Activated CD8-positive, alpha-beta memory T cell treated with anti-CD3 and anti-CD28 coated beads, Interleukin-2, amount 10 ng/mL, durations not matched to agents 7 days and 5 days (primary cell): ENCODE measurements at regions not wholly inside any gene's neighbourhood (a gene's known extent, or its start where the extent isn't known, plus 50 kb on each side); places are given as distances from the start of the nearest gene placed in this dataset.
"Not testable (repeated sequence)": the region's sequence is repeated elsewhere in the genome, so short reads cannot be mapped to it uniquely, and the experiment has no call there.

ENCODE experiments used
- ATAC-seq: fragments of 150-1000 bp; cut with Tn5 transposase; one replicate; pipeline ENCODE4 v1.10.0; 2021; ENCODE audit warnings: moderate library complexity
- CTCF ChIA-PET: fragments of 350-600 bp; sonication (Branson Sonifier 250); formaldehyde crosslinking; loops from one replicate; lab custom pipeline; 2021; ENCODE audit warnings: antibody characterized with exemption; lab: Charles Lee
- DNase-seq: peaks from one replicate; pipeline ENCODE4 v3.0.0-alpha.2; 2020
- H3K27ac Mint-ChIP-seq: one replicate; pipeline ENCODE4 v1.8.0; 2021; ENCODE audit warnings: mild to moderate bottlenecking, mixed read lengths
- H3K27me3 Mint-ChIP-seq: one replicate; pipeline ENCODE4 v1.8.0; 2021; ENCODE audit warnings: mixed read lengths
- H3K36me3 Mint-ChIP-seq: one replicate; pipeline ENCODE4 v1.8.0; 2021; ENCODE audit warnings: mild to moderate bottlenecking, mixed read lengths
- H3K4me1 Mint-ChIP-seq: one replicate; pipeline ENCODE4 v1.8.0; 2021; ENCODE audit warnings: mixed read lengths
- H3K4me3 Mint-ChIP-seq: one replicate; pipeline ENCODE4 v1.8.0; 2021; ENCODE audit warnings: mild to moderate bottlenecking, moderate library complexity, mixed read lengths
- H3K9me3 Mint-ChIP-seq: one replicate; pipeline ENCODE4 v1.8.0; 2022; ENCODE audit warnings: low read depth, mixed read lengths

DNA sequence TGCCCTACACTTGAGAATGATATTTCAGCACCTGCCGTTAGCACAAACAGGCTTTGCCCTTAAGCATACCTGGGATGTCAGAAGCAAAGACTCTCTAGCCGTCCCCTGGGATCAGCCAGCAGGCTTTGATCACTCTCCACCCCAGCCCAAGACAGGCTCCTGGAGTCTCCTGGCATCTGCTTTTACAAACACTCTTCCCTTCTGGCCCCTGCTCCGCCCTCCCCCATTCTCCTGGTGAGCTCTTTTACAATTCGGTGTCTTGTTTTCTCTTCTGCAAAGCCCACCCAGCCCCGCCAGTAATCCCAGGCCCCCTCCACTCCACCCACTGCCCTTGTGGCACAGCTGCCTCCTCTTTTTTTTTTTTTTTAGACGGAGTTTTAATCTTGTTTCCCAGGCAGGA lies 50.4 kb downstream of the KATNIP start:
- Mint-ChIP-seq H3K9me3 (no peaks in the 10 kb centered on the region), H3K36me3 (no peaks in the 10 kb centered on the region), H3K4me3 (no peak overlapping the region), H3K4me1 (no peaks in the 10 kb centered on the region), H3K27me3 (no peaks in the 10 kb centered on the region), H3K27ac (no peak overlapping the region)
- CTCF ChIA-PET, result no interaction called here
- ATAC-seq (no peak), DNase-seq (no peak)

DNA sequence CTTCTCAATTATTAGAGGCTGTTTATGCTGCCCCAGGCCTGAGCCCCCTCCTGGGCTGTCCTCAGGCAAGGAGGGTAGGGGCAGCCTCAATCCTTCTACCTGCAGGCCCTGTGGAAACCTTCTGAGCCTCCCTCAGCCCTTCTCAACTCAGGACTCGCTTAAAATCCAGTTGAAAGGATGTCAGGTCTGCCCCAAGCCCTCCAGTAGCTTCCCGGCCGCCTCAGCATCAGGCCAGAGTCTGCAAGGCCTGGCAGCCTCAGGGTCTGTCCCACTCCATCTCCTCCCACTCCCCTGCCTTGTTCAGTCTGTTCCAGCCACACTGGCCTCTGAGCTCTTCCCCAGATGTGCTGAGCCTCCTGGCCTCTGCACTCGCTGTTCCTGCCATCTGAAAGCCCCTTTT lies 52.2 kb downstream of the KATNIP start:
- Mint-ChIP-seq H3K36me3 (no peaks in the 10 kb centered on the region), H3K4me1 (no peaks in the 10 kb centered on the region), H3K27ac (no peak overlapping the region), H3K27me3 (no peaks in the 10 kb centered on the region), H3K9me3 (no peaks in the 10 kb centered on the region), H3K4me3 (no peak overlapping the region)
- no peak for DNase-seq
- CTCF ChIA-PET, result no interaction called here
- no peak for ATAC-seq

DNA sequence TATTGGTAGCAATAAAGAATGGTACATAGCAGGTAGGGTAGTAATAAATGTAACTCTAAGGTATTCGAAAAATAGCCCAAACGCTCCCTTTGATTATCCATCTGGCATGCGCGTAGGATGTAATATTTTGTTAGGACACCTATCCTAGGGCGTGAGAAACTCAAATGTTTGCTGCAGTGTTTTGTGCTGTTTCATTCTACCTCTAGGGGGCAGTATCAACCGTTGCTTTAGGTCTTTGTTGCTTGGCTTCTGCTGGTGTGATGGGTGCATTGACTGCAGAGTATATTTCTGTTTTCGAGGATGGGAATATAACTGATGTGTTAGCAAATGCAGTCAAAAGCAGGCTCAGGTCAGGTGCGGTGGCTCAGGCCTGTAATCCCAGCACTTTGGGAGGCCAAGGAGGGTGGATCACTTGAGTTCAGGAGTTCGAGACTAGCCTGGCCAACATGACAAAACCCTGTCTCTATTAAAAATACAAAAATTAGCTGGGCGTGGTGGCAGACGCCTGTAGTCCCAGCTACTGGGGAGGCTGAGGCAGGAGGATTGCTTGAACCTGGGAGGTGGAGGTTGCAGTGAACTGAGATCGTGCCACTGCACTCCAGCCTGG lies 55.7 kb downstream of the KATNIP start:
- H3K27me3 Mint-ChIP-seq, H3K9me3 Mint-ChIP-seq, H3K4me1 Mint-ChIP-seq, H3K36me3 Mint-ChIP-seq, DNase-seq, H3K4me3 Mint-ChIP-seq, ATAC-seq, H3K27ac Mint-ChIP-seq: not testable (repeated sequence)
- CTCF ChIA-PET, result interaction anchor here (1.3 kb wide), 2 partner anchors 9 to 23 kb away, joined by 3 to 5 read pairs; no protein-coding TSS in a partner anchor

DNA sequence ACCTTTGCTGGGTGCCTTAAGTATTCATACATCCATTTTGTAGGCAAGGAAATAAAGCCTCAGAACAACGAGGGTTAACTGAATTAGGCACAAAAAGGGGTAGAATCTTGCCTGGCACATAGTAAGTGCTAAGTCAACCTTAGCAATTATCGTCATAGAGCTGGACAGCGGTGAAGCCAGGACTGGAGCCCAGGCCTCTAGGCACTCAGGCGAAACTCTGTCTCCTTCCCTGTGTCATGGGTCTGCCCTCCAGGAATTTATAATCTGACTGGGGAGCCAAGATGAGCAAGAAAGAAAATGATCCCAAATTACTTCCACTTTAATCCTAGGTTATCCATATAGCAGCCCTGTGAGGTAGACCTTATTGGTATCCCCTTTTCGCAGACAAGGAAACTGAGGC lies 61.4 kb downstream of the KATNIP start:
- no peak for DNase-seq
- H3K4me3 Mint-ChIP-seq, result no peak overlapping the region
- no peaks in the 10 kb centered on the region for H3K36me3 Mint-ChIP-seq
- CTCF ChIA-PET, result no interaction called here
- no peaks in the 10 kb centered on the region for H3K27me3 Mint-ChIP-seq
- H3K27ac Mint-ChIP-seq, result no peak overlapping the region
- no peaks in the 10 kb centered on the region for H3K4me1 Mint-ChIP-seq
- no peaks in the 10 kb centered on the region for H3K9me3 Mint-ChIP-seq
- ATAC-seq, result no peak

DNA sequence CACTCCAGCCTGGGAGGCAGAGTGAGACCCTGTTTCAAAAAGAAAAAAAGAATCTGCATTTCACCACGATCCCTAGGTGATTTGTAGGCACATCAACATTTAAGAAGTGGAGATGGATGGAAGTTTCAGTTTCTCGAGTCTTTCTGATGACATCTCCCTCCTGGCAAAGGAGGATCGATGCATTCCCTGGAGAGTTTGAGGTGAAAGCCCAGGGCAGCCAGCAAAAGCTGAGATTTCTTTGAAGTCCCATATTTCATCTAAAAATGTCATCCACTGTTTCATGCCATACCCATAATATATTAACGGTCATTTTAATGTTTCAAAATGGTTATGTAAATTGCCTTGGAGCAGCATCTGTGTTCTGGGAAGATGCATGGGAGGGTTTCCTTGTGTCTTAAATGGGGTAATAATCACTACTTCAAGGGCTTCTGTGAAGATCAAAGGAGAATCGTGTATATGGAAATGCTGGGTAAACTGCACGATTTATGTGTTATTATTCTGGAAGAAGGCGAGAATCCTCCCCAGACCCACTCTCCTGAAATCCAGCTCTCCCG lies 63.4 kb downstream of the KATNIP start:
- ATAC-seq (no peak), DNase-seq (no peak)
- Mint-ChIP-seq H3K9me3 (no peaks in the 10 kb centered on the region), H3K27ac (no peak overlapping the region), H3K4me3 (no peak overlapping the region), H3K4me1 (no peaks in the 10 kb centered on the region), H3K27me3 (no peaks in the 10 kb centered on the region), H3K36me3 (no peaks in the 10 kb centered on the region)
- CTCF ChIA-PET, result no interaction called here

DNA sequence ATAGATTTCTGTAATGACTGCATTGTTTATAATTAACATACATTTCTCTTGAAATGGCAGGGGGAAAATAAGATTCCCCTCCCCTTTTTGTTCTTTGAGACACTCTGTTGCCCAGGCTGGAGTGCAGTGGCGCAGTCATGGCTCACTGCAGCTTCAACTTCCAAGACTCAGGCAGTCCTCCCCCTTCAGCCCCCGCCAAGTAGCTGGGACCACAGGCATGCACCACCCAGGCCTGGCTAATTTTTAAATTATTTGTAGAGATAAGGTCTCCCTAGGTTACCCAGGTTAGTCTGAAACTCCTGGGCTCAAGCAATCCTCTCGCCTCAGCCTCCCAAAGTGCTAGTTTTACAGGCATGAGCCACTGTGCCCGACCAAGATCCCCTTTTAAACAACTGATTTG lies 67.7 kb downstream of the KATNIP start:
- H3K9me3 Mint-ChIP-seq, result no peaks in the 10 kb centered on the region
- H3K36me3 Mint-ChIP-seq, result no peaks in the 10 kb centered on the region
- no peak for DNase-seq
- H3K4me3 Mint-ChIP-seq, result no peak overlapping the region
- H3K27me3 Mint-ChIP-seq, result no peaks in the 10 kb centered on the region
- H3K4me1 Mint-ChIP-seq, result no peaks in the 10 kb centered on the region
- no peak overlapping the region for H3K27ac Mint-ChIP-seq
- ATAC-seq, result no peak
- CTCF ChIA-PET, result no interaction called here

DNA sequence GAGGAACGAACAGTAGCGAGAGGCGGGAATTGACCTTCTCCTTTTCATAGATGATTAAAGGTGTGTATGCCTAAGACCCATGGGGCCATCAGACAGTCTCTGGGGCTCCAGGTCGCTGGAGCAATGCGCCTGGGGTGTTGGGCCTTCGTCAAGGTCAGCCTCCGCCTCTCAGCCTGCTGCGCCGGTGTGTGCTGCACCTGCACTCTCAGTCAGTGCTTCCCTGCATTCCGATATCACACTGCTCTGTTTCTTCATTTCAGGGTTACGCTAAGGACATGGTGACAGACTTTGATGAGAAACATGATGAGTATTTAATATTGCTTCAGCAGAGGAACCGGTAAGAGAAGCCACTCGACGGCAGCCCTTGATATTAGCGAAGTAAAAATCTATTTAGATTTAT lies 68.2 kb downstream of the KATNIP start:
- Mint-ChIP-seq H3K27me3 (no peaks in the 10 kb centered on the region), H3K27ac (no peak overlapping the region), H3K4me3 (no peak overlapping the region), H3K9me3 (no peaks in the 10 kb centered on the region), H3K36me3 (no peaks in the 10 kb centered on the region), H3K4me1 (no peaks in the 10 kb centered on the region)
- CTCF ChIA-PET, result no interaction called here
- DNase-seq, result no peak
- ATAC-seq, result no peak

DNA sequence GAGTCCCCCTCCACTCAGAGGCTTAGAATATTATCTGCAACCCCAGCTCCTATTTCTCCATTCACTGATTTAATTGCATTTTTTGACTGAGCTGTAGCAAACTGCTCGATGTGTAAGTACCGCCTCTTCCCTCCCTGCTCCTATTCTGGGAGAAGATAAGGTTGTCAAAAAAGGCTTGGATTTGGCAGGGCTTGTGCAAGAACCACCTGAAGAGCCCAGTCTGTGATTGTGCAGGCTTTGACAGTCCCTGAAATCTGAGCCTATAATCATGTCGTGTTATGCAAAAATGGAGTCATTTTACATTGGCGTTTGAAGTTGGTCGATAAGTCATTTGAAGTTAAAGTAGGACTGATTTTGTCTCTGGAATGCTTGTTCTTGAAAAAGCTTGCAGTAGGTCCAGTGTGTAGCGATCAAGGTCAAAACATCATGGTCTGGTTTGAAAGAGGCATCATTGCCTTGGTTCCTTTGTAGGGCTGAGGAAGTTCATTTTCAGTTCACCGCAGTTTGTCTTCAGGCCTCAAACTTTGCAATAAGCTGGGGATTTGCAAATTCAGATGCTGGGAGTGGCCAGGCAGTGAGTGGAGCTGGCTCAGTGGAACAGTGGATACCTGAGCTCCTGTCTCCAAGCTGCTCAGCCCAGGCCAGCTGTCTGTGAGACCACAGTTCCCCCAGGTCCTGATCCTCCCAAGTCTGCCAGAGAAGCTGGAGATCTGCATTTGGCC lies 68.8 kb downstream of the KATNIP start:
- Mint-ChIP-seq H3K4me1 (no peaks in the 10 kb centered on the region), H3K27me3 (no peaks in the 10 kb centered on the region), H3K4me3 (no peak overlapping the region), H3K27ac (no peak overlapping the region), H3K36me3 (no peaks in the 10 kb centered on the region), H3K9me3 (no peaks in the 10 kb centered on the region)
- CTCF ChIA-PET, result no interaction called here
- ATAC-seq (no peak), DNase-seq (no peak)

DNA sequence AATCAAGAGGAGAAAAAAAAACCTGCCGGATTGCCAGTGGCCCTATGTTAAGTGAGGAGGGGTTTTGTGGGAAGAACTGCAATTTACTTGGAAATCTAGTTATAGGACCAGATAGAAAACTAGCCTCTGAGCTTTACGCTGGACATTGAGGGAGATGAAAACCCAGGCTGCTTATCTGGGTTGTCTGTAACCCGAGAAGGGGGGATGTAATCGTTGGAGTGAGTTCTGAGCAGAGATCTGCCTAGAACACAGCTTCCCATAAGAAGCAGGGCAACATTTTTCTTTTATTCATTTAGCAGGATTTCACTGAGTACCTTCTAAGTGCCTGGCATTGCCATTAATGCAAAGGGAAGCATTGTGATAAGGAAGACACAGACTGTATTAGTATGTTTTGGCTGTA lies 70.6 kb downstream of the KATNIP start:
- no peaks in the 10 kb centered on the region for H3K9me3 Mint-ChIP-seq
- no peaks in the 10 kb centered on the region for H3K27me3 Mint-ChIP-seq
- DNase-seq, result no peak
- CTCF ChIA-PET, result interaction anchor here (1.3 kb wide), 1 partner anchor 19 kb away, joined by 3 read pairs; no protein-coding TSS in a partner anchor
- no peaks in the 10 kb centered on the region for H3K4me1 Mint-ChIP-seq
- no peak overlapping the region for H3K4me3 Mint-ChIP-seq
- H3K36me3 Mint-ChIP-seq, result no peaks in the 10 kb centered on the region
- no peak for ATAC-seq
- H3K27ac Mint-ChIP-seq, result no peak overlapping the region

DNA sequence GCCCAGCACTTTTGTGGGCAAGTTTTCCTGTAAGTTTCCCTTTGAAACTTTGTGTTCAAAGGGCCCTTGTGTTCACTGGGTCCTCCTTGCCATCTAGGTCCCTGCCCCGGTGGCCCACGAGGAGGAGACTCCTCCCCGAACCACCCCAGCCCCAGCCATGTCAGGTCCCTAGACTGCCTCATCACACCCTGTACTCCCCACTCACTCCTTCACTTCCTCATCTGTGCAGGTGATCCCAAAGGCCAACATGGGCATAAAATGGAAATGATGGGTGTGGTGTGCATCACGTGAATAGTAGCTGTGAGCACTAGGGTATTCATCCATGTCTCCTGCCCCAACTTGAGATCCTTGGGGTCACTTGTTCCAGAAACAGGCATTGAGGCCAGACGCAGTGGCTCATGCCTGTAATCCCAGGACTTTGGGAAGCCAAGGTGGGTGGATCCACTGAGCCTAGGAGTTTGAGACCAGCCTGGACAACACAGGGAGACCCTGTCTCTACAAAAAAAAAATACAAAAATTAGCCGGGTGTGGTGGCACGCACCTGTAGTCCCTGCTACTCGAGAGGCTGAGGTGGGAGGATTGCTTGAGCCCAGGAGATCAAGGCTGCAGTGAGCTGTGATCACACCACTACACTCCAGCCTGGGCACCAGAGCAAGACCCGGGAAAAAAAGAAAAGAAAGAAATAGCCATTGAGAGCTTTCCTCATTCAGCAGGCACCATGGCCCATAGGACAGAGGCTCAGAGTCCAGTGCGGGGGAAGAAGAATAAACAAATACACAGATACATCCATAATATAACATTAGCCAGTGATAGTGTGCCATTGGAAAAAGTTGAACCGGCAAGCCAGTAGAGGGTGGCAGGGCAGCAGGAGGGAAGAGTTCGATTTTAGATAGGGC lies 74.5 kb downstream of the KATNIP start:
- H3K27ac Mint-ChIP-seq, result no peak overlapping the region
- H3K4me1 Mint-ChIP-seq, result no peaks in the 10 kb centered on the region
- ATAC-seq, result no peak
- no peaks in the 10 kb centered on the region for H3K9me3 Mint-ChIP-seq
- H3K4me3 Mint-ChIP-seq, result no peak overlapping the region
- H3K27me3 Mint-ChIP-seq, result no peaks in the 10 kb centered on the region
- no peaks in the 10 kb centered on the region for H3K36me3 Mint-ChIP-seq
- DNase-seq, result no peak
- CTCF ChIA-PET, result no interaction called here

DNA sequence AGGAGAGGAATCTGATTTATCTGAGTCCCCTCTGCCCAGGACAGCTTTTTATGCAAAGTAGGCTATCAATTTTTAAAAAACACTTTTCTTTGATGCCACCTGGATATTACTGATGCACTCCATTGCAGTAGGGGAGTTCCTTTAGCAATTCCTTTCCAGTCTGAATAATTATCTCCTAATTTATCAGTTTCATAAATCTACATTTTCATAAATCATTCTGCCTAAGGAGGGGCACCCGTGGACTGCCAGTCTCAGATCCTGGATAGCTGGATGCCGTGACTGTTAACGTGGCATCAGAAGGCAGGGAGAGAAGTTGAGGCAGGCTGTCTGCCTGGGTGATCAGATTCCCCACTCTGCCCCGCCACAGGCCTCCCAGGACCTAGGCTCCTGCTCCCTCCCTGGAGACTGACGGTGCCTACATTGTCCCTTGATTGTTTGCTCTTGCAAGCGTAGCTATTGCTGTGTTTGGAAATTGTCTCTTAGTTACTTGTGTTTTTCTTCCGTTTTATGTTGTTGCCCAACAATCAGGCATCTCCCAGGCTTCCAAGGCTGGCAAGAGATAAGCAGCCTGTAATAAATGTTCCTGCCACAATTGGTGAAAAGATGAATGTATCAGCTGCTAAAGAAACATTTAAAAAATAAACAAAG lies 75.2 kb downstream of the KATNIP start:
- DNase-seq (no peak), ATAC-seq (no peak)
- Mint-ChIP-seq H3K9me3 (no peaks in the 10 kb centered on the region), H3K4me1 (no peaks in the 10 kb centered on the region), H3K27ac (no peak overlapping the region), H3K4me3 (no peak overlapping the region), H3K27me3 (no peaks in the 10 kb centered on the region), H3K36me3 (peaks cover under 1% of the 10 kb centered on the region)
- CTCF ChIA-PET, result no interaction called here

DNA sequence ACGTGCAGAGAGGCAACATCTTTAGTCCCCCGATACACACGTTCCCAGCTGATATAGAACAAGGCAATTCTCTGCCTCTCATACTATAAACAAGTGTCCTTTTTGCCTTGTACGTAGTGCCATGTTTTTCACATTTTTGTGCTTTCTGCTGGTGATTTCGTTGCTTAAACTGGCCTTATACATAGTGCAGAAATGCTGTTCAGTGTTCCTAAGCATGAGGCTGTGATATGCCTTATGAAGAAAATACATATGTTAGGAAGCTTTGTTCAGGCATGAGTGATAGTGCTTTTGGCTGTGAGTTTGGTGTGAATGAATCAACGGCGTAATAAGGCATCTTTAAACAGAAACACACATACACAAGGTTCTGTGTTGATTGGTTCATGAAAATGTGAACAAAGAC lies 77.2 kb downstream of the KATNIP start:
- CTCF ChIA-PET, result no interaction called here

More for the DNA sequence above, 77.2 kb downstream of the KATNIP start:
- no peak for DNase-seq
- Mint-ChIP-seq H3K36me3 (peaks cover 1% of the 10 kb centered on the region), H3K27ac (no peak overlapping the region), H3K9me3 (no peaks in the 10 kb centered on the region), H3K4me3 (no peak overlapping the region), H3K4me1 (no peaks in the 10 kb centered on the region), H3K27me3 (no peaks in the 10 kb centered on the region)
- ATAC-seq, result no peak
